ENCODE measurements at regions not wholly inside any gene's neighbourhood (a gene's known extent, or its start where the extent isn't known, plus 50 kb on each side); places are given as distances from the start of the nearest gene placed in this dataset.

DNA sequence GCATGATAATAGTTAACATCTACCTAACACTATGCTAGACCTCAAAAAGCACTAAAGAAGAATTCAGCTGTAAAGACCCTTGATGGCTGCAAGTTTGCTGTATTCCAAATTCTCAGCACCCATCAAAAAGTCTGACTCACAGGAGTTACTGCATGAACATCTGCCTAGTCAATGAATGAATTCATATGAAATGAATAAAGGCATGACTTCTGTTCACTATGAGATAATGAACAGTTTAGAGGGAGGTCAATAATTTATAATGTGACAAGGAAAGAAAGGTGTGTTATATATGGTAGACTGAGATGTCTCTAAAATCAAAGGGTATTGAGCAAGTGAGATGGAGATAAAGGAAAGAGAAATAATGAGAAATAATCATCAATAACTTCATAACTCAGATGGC is 508.2 kb upstream of the TGFBR2 start:
- H3K27me3 Mint-ChIP-seq = no peaks in the 10 kb centered on the region
- DNase-seq (ENCODE audit: low spot score, unreplicated experiment) = no peak
- no peak overlapping the region for H3K4me3 Mint-ChIP-seq (ENCODE audit: low read depth)
- TF ChIP-seq, protein P1, sequence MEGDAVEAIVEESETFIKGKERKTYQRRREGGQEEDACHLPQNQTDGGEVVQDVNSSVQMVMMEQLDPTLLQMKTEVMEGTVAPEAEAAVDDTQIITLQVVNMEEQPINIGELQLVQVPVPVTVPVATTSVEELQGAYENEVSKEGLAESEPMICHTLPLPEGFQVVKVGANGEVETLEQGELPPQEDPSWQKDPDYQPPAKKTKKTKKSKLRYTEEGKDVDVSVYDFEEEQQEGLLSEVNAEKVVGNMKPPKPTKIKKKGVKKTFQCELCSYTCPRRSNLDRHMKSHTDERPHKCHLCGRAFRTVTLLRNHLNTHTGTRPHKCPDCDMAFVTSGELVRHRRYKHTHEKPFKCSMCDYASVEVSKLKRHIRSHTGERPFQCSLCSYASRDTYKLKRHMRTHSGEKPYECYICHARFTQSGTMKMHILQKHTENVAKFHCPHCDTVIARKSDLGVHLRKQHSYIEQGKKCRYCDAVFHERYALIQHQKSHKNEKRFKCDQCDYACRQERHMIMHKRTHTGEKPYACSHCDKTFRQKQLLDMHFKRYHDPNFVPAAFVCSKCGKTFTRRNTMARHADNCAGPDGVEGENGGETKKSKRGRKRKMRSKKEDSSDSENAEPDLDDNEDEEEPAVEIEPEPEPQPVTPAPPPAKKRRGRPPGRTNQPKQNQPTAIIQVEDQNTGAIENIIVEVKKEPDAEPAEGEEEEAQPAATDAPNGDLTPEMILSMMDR (IDR thresholded peaks at IDR 0.05; ENCODE audit: unreplicated experiment) = no peak
- peaks cover 7% of the 10 kb centered on the region for H3K4me1 Mint-ChIP-seq (ENCODE audit: low read depth)
- no peaks in the 10 kb centered on the region for H3K36me3 Mint-ChIP-seq (ENCODE audit: insufficient read depth)
- no peak overlapping the region for H3K27ac Mint-ChIP-seq
- H3K9me3 Mint-ChIP-seq (ENCODE audit: low read depth) = peaks cover 11% of the 10 kb centered on the region

DNA sequence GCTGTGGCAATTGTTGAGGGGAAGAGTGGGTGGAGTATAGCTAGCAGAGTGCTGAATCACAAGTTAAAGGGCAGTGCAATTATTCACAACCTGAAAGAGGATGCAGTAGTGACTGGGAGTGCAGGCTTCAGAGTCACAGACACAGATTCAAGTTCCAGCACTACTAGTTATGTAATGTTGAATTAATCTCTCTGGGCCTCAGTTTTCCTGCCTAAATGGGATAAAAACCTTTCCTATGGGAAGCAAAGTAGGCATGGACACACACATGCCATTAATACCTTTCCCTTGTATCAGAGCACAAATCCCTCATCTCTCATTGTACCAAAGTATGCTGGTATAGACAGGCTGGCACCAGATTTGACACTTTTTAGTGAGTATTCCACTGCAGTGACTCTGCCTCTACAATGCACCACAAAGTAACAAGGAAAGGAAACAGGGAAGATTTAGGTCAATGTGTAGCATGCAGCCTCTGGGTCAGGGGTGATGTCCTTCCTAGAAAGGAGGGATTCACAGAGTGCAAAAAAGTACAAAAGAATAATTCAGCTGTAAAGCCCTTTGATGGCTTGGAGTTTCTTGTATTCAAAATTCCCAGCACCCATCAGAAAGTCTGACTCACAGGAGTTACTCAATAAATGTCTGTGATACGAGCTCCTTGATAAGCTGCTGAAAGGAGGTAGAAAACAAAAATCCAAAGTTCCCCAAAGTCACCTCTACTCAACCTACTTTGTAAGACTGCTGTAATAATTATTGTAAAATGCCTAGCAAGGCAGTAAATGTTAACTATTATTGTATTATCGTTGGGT is 507.5 kb upstream of the TGFBR2 start:
- TF ChIP-seq, protein P1 (IDR thresholded peaks at IDR 0.05; ENCODE audit: unreplicated experiment) = no peak
- Mint-ChIP-seq H3K27ac (no peak overlapping the region), H3K9me3 (ENCODE audit: low read depth) (peaks cover 16% of the 10 kb centered on the region), H3K27me3 (no peaks in the 10 kb centered on the region), H3K4me1 (ENCODE audit: low read depth) (peaks cover 7% of the 10 kb centered on the region), H3K36me3 (ENCODE audit: insufficient read depth) (peaks cover 1% of the 10 kb centered on the region), H3K4me3 (ENCODE audit: low read depth) (no peak overlapping the region)
- DNase-seq (ENCODE audit: low spot score, unreplicated experiment) = no peak

- no peak for DNase-seq (ENCODE audit: low spot score, unreplicated experiment)
- TF ChIP-seq, protein P1 (IDR thresholded peaks at IDR 0.05; ENCODE audit: unreplicated experiment) = no peak
- Mint-ChIP-seq H3K4me1 (ENCODE audit: low read depth) (peaks cover 7% of the 10 kb centered on the region), H3K27ac (no peak overlapping the region), H3K36me3 (ENCODE audit: insufficient read depth) (peaks cover 3% of the 10 kb centered on the region), H3K9me3 (ENCODE audit: low read depth) (peaks cover 26% of the 10 kb centered on the region), H3K27me3 (no peaks in the 10 kb centered on the region), H3K4me3 (ENCODE audit: low read depth) (no peak overlapping the region)
Measured at GRCh38 chr3:30102356-30102755, 504.0 kb upstream of the TGFBR2 start.

DNA sequence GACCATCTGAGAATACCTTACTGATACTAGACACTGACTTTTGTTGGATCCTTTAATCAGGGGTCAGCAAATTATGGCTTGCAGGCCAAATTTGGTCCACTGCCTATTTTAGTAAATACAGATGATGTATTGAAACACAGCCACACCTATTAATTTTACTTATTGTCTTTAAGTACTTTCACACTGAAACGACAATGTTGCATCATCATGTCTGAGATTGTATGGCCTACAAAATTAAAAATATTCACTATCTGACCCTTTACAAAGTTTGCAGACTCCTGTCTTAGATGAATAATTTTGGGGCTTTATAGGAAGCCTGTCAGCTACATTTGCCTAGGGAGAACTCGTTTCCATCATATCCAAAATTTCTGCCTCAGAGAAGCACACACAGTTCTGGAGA is 503.2 kb upstream of the TGFBR2 start:
- Mint-ChIP-seq H3K36me3 (ENCODE audit: insufficient read depth) (peaks cover 3% of the 10 kb centered on the region), H3K27ac (no peak overlapping the region), H3K4me1 (ENCODE audit: low read depth) (peaks cover 7% of the 10 kb centered on the region), H3K27me3 (no peaks in the 10 kb centered on the region), H3K4me3 (ENCODE audit: low read depth) (no peak overlapping the region), H3K9me3 (ENCODE audit: low read depth) (peaks cover 26% of the 10 kb centered on the region)
- TF ChIP-seq, protein P1 (IDR thresholded peaks at IDR 0.05; ENCODE audit: unreplicated experiment) = no peak
- no peak for DNase-seq (ENCODE audit: low spot score, unreplicated experiment)

DNA sequence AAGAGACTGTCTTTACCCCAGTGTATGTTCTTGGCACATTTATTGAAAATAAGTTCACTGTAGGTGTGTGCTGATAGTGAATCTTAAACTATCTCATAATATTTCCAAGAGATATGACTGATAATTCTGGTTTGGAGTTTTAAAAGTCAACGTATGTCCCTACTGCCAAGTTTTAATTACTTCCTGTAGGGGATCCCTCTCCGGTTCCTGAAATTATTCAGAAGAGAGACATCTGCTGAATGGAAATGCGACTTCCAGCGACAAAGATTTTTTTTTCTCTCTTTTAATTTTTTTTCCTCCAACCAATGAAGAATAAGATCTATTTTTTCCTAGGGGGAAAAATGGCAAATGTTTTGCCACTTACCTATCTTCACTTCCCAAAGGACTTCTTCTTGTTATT is 498.9 kb upstream of the TGFBR2 start:
- TF ChIP-seq, protein P1 (IDR thresholded peaks at IDR 0.05; ENCODE audit: unreplicated experiment) = no peak

More for the DNA sequence above, 498.9 kb upstream of the TGFBR2 start:
- no peak for DNase-seq (ENCODE audit: low spot score, unreplicated experiment)
- peaks cover 3% of the 10 kb centered on the region for H3K36me3 Mint-ChIP-seq (ENCODE audit: insufficient read depth)
- H3K9me3 Mint-ChIP-seq (ENCODE audit: low read depth) = peaks cover 24% of the 10 kb centered on the region
- no peaks in the 10 kb centered on the region for H3K27me3 Mint-ChIP-seq
- no peak overlapping the region for H3K4me3 Mint-ChIP-seq (ENCODE audit: low read depth)
- no peaks in the 10 kb centered on the region for H3K4me1 Mint-ChIP-seq (ENCODE audit: low read depth)
- no peak overlapping the region for H3K27ac Mint-ChIP-seq
